NT2/D1 (cell line): ENCODE measurements at regions not wholly inside any gene's neighbourhood (a gene's known extent, or its start where the extent isn't known, plus 50 kb on each side); places are given as distances from the start of the nearest gene placed in this dataset.

Experiments
- DNase-seq: peaks from one replicate; pipeline ENCODE4 v3.0.0-alpha.2; 2011; ENCODE audit warnings: low read depth, low spot score
- H3K27me3 ChIP-seq: 2 replicates; pipeline ENCODE4 v1.6.0; 2011; ENCODE audit warnings: mild to moderate bottlenecking; ENCODE audit not compliant: insufficient read length, insufficient read depth
- H3K36me3 ChIP-seq: 2 replicates; pipeline ENCODE4 v1.6.1; 2011; ENCODE audit warnings: mild to moderate bottlenecking, low read length, mixed read lengths; ENCODE audit not compliant: insufficient read depth, insufficient read length
- H3K4me1 ChIP-seq: 2 replicates; pipeline ENCODE4 v1.5.1; 2011; ENCODE audit not compliant: insufficient read depth, insufficient read length
- H3K4me3 ChIP-seq: 2 replicates; pipeline ENCODE4 v1.5.1; 2011; ENCODE audit warnings: low read depth; ENCODE audit not compliant: insufficient read length
- H3K9ac ChIP-seq: 2 replicates; pipeline ENCODE4 v1.6.0; 2011; ENCODE audit warnings: low read depth; ENCODE audit not compliant: insufficient read length
- H3K9me3 ChIP-seq: 2 replicates; pipeline ENCODE4 v1.5.1; 2011; ENCODE audit warnings: mild to moderate bottlenecking, low read length; ENCODE audit not compliant: insufficient read depth
- SUZ12 ChIP-seq: IDR thresholded peaks from 2 replicates; pipeline ENCODE4 v1.6.1; 2011; ENCODE audit not compliant: insufficient read length, insufficient read depth; ENCODE audit errors: extremely low read depth
- YY1 ChIP-seq: IDR thresholded peaks from 2 replicates; pipeline ENCODE4 v1.6.1; 2011; ENCODE audit not compliant: insufficient read length, insufficient read depth
- ZNF274 ChIP-seq: IDR thresholded peaks from 2 replicates; pipeline ENCODE4 v1.6.1; 2011; ENCODE audit warnings: mild to moderate bottlenecking, low read depth, low read length

DNA sequence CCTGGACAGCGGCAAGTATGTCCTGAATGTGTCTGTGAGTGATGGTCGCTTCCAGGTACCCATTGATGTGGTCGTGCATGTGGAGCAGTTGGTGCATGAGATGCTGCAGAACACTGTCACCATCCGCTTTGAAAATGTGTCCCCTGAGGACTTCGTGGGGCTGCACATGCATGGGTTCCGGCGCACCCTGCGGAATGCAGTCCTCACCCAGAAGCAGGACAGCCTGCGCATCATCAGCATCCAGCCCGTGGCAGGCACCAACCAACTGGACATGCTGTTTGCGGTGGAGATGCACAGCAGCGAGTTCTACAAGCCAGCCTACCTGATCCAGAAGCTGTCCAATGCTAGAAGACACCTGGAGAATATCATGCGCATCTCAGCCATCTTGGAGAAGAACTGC is 125.3 kb upstream of the MTNR1B start:
- Histone ChIP-seq H3K9me3 (no peaks in the 10 kb centered on the region), H3K9ac (no peak overlapping the region), H3K4me3 (no peak overlapping the region), H3K36me3 (peaks cover 7% of the 10 kb centered on the region), H3K27me3 (no peaks in the 10 kb centered on the region), H3K4me1 (no peaks in the 10 kb centered on the region)
- DNase-seq: no peak
- TF ChIP-seq YY1: no peak

DNA sequence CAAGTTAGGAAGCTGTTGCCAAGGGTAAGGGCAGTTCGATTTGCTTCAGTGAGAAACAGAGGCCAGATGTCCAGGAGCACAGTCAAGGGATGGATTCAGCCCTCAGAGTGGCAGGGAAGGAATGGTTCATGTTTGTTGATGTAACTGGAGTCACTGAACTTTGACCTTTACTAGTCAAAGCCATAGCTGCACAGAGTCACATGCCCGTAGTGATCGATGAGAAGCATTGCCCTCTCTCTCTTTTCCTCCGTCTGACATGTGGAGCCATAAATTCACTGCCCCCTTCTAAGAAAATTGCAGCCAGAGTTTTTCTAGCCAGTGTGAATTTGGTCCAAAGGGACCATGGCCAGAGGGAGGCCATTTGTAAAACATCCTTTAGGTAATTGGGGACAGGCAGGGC is 124.1 kb upstream of the MTNR1B start:
- H3K4me3 ChIP-seq: no peak overlapping the region
- TF ChIP-seq SUZ12: no peak
- TF ChIP-seq ZNF274: no peak
- no peak for TF ChIP-seq YY1

DNA sequence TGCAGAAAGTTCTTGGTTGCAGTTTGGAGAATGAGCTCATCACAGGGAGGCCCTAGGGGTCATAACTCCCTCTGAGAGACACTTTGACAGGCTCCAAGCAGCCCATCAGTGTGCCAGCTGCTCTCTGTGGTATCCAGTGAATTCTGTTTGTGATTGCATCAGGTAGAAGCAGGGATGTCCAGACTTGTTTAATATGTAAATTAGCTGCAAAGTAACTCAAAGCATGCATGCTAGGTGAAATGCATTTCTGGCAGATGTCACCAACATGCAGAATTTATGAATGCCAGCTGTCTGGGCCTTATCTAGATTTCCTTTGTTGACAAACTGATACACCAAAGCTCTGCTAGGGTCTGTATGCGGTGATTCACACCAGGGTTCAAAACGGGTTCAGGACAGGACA is 123.6 kb upstream of the MTNR1B start:
- TF ChIP-seq YY1: no peak
- TF ChIP-seq SUZ12: no peak
- TF ChIP-seq ZNF274: no peak

More for the DNA sequence above, 124.1 kb upstream of the MTNR1B start:
- H3K36me3 ChIP-seq: peaks cover 7% of the 10 kb centered on the region
- no peaks in the 10 kb centered on the region for H3K27me3 ChIP-seq
- no peak for DNase-seq
- H3K9me3 ChIP-seq: no peaks in the 10 kb centered on the region
- H3K4me1 ChIP-seq: no peaks in the 10 kb centered on the region
- H3K9ac ChIP-seq: no peak overlapping the region

DNA sequence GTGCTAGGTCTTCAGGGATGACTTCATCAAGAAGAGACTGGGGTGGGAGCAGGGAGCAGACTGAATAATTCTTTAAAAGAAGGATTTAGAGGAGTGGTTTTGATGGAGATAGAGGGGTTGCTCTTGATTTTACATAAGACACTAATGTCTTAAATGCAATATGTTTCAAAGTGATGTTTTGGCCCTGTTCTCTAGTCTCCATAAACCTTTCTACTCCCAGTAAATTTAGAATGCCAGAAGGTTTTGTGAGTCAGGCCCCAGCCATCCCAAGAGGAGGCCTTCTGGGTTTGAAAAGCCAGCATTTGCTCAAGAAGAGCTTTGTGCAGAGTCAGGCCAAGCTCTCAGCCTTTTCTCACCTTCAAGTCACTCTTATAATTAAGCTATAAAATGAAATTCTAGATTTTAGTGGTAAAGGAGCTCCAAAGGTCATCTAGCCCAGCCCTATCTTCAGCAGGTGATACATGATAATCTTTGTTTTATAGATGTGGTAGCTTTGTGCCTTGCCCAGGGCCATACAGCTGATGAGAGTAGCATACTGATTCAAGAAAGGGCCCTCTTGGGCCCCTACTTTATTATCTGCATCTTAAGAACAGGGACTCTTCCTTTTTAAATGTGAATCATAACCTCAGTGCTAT is 122.8 kb upstream of the MTNR1B start:
- no peaks in the 10 kb centered on the region for H3K9me3 ChIP-seq
- H3K27me3 ChIP-seq: no peaks in the 10 kb centered on the region
- peaks cover 7% of the 10 kb centered on the region for H3K36me3 ChIP-seq
- TF ChIP-seq ZNF274 (no peak), SUZ12 (no peak), YY1 (no peak)
- no peak for DNase-seq
- no peaks in the 10 kb centered on the region for H3K4me1 ChIP-seq
- H3K9ac ChIP-seq: no peak overlapping the region
- H3K4me3 ChIP-seq: no peak overlapping the region

More for the DNA sequence above, 123.6 kb upstream of the MTNR1B start:
- Histone ChIP-seq H3K4me1 (no peaks in the 10 kb centered on the region), H3K9me3 (no peaks in the 10 kb centered on the region), H3K27me3 (no peaks in the 10 kb centered on the region), H3K4me3 (no peak overlapping the region), H3K36me3 (peaks cover 7% of the 10 kb centered on the region), H3K9ac (no peak overlapping the region)
- no peak for DNase-seq

DNA sequence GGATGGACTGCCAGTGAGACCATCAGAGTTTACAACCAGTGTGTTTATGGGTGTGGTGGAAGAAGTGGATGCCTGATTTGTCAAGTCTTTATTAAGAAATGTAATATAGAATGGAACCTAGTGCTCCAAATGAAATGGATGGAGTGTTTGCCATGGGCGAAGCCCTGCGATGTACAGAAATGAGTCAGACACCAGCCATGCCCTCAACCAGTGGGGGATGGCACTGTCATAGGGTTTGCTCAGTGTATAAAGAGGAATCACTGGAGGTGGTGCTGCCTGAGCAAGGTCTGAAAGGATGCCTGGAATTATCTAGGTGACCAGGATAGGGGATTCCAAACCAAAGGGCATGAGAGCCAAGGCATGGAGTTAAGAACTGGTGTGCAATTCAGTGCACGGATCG is 120.9 kb upstream of the MTNR1B start:
- H3K9me3 ChIP-seq: peaks cover 2% of the 10 kb centered on the region; the same call in 1 of the 2 replicates
- no peak overlapping the region for H3K4me3 ChIP-seq
- peaks cover 7% of the 10 kb centered on the region for H3K36me3 ChIP-seq
- H3K9ac ChIP-seq: no peak overlapping the region
- no peaks in the 10 kb centered on the region for H3K4me1 ChIP-seq
- H3K27me3 ChIP-seq: no peaks in the 10 kb centered on the region
- TF ChIP-seq YY1: no peak
- no peak for DNase-seq

DNA sequence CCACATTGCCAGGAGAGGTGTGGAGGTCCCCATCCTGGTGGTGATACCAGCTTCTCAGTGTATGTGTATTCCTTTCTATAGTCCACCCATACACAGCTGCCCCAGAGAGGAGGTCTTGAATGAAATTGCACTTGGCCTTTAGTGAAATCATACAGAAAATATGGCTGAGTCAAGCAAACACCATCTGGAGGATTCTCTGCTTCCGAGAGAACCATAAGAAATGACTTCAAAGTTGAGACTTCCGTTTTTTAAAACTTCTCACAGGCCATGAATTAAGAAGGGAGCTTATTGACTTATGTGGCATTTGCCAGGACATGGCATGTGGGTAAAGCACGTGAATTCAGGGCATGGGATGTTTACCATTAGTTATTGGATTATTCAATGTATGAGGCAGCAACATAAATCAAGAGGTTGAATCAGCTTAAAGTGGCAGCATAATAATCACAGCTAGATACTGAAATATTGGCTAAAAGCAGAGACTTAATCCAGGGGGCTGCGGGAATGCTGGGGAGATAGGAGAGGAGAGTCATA is 119.1 kb upstream of the MTNR1B start:
- DNase-seq: no peak
- TF ChIP-seq SUZ12 (no peak), ZNF274 (no peak), YY1 (no peak)
- no peak overlapping the region for H3K9ac ChIP-seq
- H3K9me3 ChIP-seq: peaks cover 6% of the 10 kb centered on the region; the same call in 1 of the 2 replicates
- no peaks in the 10 kb centered on the region for H3K27me3 ChIP-seq
- no peak overlapping the region for H3K4me3 ChIP-seq
- no peaks in the 10 kb centered on the region for H3K4me1 ChIP-seq
- no peaks in the 10 kb centered on the region for H3K36me3 ChIP-seq

DNA sequence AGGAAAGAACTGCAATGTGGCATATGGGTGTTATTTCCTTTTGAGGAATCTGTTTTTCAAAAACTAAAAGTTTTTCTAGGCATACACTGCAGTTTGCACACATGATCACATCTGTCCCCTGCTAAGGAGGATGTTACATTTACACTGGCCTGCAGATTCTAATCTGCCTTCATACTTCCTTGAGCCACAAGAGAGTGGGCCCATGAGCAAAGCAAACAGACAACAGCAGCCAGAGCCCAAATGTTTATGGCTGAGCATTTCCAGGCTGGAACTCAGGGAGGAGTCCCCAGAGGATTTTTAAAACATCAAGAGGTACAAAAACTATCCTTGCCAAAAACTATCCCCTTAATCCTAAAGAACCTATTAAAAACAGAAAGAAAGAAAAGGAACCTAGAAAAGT is 117.2 kb upstream of the MTNR1B start:
- no peak for TF ChIP-seq SUZ12
- no peak for TF ChIP-seq YY1
- TF ChIP-seq ZNF274: no peak
- Histone ChIP-seq H3K36me3 (no peaks in the 10 kb centered on the region), H3K4me3 (no peak overlapping the region), H3K9ac (no peak overlapping the region), H3K4me1 (no peaks in the 10 kb centered on the region), H3K9me3 (peaks cover 6% of the 10 kb centered on the region; the same call in 1 of the 2 replicates), H3K27me3 (no peaks in the 10 kb centered on the region)
- DNase-seq: no peak
